Breast epithelium (tissue), 3 donors: ENCODE measurements at regions not wholly inside any gene's neighbourhood (a gene's known extent, or its start where the extent isn't known, plus 50 kb on each side); places are given as distances from the start of the nearest gene placed in this dataset.

ENCODE experiments used
- POLR2A ChIP-seq: fragments of 450-650 bp; IDR thresholded peaks from one replicate; pipeline ENCODE4 v1.6.1; 2016; ENCODE audit warnings: antibody characterized with exemption, mild to moderate bottlenecking, moderate library complexity
- TF ChIP-seq, protein P1 (sequence below), 3 donors: fragments of 450-650 bp; IDR thresholded peaks; one replicate each; pipeline ENCODE4 v1.5.1; 2016 to 2017; ENCODE audit warnings: antibody characterized with exemption in 3 of 3, mild to moderate bottlenecking in 3 of 3, moderate library complexity in 3 of 3

- TF ChIP-seq, protein P1, sequence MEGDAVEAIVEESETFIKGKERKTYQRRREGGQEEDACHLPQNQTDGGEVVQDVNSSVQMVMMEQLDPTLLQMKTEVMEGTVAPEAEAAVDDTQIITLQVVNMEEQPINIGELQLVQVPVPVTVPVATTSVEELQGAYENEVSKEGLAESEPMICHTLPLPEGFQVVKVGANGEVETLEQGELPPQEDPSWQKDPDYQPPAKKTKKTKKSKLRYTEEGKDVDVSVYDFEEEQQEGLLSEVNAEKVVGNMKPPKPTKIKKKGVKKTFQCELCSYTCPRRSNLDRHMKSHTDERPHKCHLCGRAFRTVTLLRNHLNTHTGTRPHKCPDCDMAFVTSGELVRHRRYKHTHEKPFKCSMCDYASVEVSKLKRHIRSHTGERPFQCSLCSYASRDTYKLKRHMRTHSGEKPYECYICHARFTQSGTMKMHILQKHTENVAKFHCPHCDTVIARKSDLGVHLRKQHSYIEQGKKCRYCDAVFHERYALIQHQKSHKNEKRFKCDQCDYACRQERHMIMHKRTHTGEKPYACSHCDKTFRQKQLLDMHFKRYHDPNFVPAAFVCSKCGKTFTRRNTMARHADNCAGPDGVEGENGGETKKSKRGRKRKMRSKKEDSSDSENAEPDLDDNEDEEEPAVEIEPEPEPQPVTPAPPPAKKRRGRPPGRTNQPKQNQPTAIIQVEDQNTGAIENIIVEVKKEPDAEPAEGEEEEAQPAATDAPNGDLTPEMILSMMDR (IDR thresholded peaks at IDR 0.05), result no peak
- no peak for TF ChIP-seq POLR2A
Observed at GRCh38 chr18:73040247-73040646, 172.5 kb upstream of the NETO1 start.
